ENCODE measurements at regions not wholly inside any gene's neighbourhood (a gene's known extent, or its start where the extent isn't known, plus 50 kb on each side); places are given as distances from the start of the nearest gene placed in this dataset.
"Not testable (repeated sequence)": the region's sequence is repeated elsewhere in the genome, so short reads cannot be mapped to it uniquely, and the experiment has no call there.

GRCh38 chrY:16645449-16645848 is 1234.6 kb downstream of the CDY2B start:
- no peak for DNase-seq (ENCODE audit: extremely low read depth, low read depth)
- no peak overlapping the region for H3K4me3 ChIP-seq (replicated peaks; ENCODE audit: low read depth, low read length)
- TF ChIP-seq CTCF (IDR thresholded peaks at IDR 0.05; ENCODE audit: low read depth, low read length, missing control alignments) = no peak

GRCh38 chrY:16644270-16644800 is 1235.7 kb downstream of the CDY2B start:
- TF ChIP-seq CTCF (IDR thresholded peaks at IDR 0.05; ENCODE audit: low read depth, low read length, missing control alignments) = no peak
- H3K4me3 ChIP-seq (replicated peaks; ENCODE audit: low read depth, low read length) = no peak overlapping the region
- no peak for DNase-seq (ENCODE audit: extremely low read depth, low read depth)

- no peak for DNase-seq (ENCODE audit: extremely low read depth, low read depth)
- no peak for TF ChIP-seq CTCF (IDR thresholded peaks at IDR 0.05; ENCODE audit: low read depth, low read length, missing control alignments)
- no peak overlapping the region for H3K4me3 ChIP-seq (replicated peaks; ENCODE audit: low read depth, low read length)
These were observed 1240.2 kb downstream of the CDY2B start for GRCh38 chrY:16639777-16640176.

GRCh38 chrY:16638743-16639142 is 1241.3 kb downstream of the CDY2B start:
- not testable (repeated sequence) for DNase-seq (ENCODE audit: extremely low read depth, low read depth); H3K4me3 ChIP-seq (replicated peaks; ENCODE audit: low read depth, low read length)

- no peak overlapping the region for H3K4me3 ChIP-seq (replicated peaks; ENCODE audit: low read depth, low read length)
- DNase-seq (ENCODE audit: extremely low read depth, low read depth) = no peak
- TF ChIP-seq CTCF (IDR thresholded peaks at IDR 0.05; ENCODE audit: low read depth, low read length, missing control alignments) = no peak
These were observed 1243.8 kb downstream of the CDY2B start for GRCh38 chrY:16636254-16636653.

- no peak for DNase-seq (ENCODE audit: extremely low read depth, low read depth)
- no peak overlapping the region for H3K4me3 ChIP-seq (replicated peaks; ENCODE audit: low read depth, low read length)
These were observed 1250.9 kb downstream of the CDY2B start for GRCh38 chrY:16629146-16629545.

GRCh38 chrY:16627122-16627521 is 1252.9 kb downstream of the CDY2B start:
- no peak overlapping the region for H3K4me3 ChIP-seq (replicated peaks; ENCODE audit: low read depth, low read length)
- DNase-seq (ENCODE audit: extremely low read depth, low read depth) = no peak
- TF ChIP-seq CTCF (IDR thresholded peaks at IDR 0.05; ENCODE audit: low read depth, low read length, missing control alignments) = no peak

More at GRCh38 chrY:16629146-16629545, 1250.9 kb downstream of the CDY2B start:
- no peak for TF ChIP-seq CTCF (IDR thresholded peaks at IDR 0.05; ENCODE audit: low read depth, low read length, missing control alignments)
